CD14-positive monocyte (primary cell): ENCODE measurements at regions not wholly inside any gene's neighbourhood (a gene's known extent, or its start where the extent isn't known, plus 50 kb on each side); places are given as distances from the start of the nearest gene placed in this dataset.

Experiments
- DNase-seq, 3 donors: peaks; one replicate each; pipeline ENCODE4 v3.0.0-alpha.2; 2011 to 2022
- H2AFZ ChIP-seq: 2 replicates; pipeline ENCODE4 v1.6.0; 2012; ENCODE audit warnings: mild to moderate bottlenecking, low read depth, low read length, inconsistent platforms; ENCODE audit not compliant: insufficient read depth, poor library complexity, severe bottlenecking
- H3K27ac ChIP-seq, 2 donors: 1 replicate in 1 of 2; 2 replicates in 1 of 2; pipeline ENCODE4 v1.5.1; 2012 to 2013; ENCODE audit warnings: low read length in 2 of 2, control low read depth in 1 of 2, inconsistent platforms in 1 of 2, low read depth in 1 of 2, mild to moderate bottlenecking in 1 of 2
- H3K27me3 ChIP-seq, 2 donors: one replicate each; pipeline versions ENCODE4 v1.6.0 to v1.6.1; 2011 to 2013; ENCODE audit warnings: low read length in 2 of 2; ENCODE audit not compliant: control insufficient read depth in 2 of 2, insufficient read depth in 2 of 2
- H3K36me3 ChIP-seq, 2 donors: replicated peaks in 1 of 2; 1 replicate in 1 of 2; 2 replicates in 1 of 2; pipeline versions ENCODE4 v1.5.1 to v1.6.1; 2012 to 2013; ENCODE audit warnings: low read length in 2 of 2, control low read depth in 1 of 2, inconsistent platforms in 1 of 2, mild to moderate bottlenecking in 1 of 2; ENCODE audit not compliant: insufficient read depth in 2 of 2, control insufficient read depth in 1 of 2
- H3K4me1 ChIP-seq, 2 donors: 1 replicate in 1 of 2; 2 replicates in 1 of 2; pipeline versions ENCODE4 v1.5.1 to v1.6.1; 2012 to 2013; ENCODE audit warnings: low read length in 2 of 2, control low read depth in 1 of 2, inconsistent platforms in 1 of 2, mild to moderate bottlenecking in 1 of 2, moderate library complexity in 1 of 2; ENCODE audit not compliant: insufficient read depth in 2 of 2, control insufficient read depth in 1 of 2
- H3K4me2 ChIP-seq: replicated peaks from 2 replicates; pipeline ENCODE3; 2012; ENCODE audit warnings: low read length, moderate library complexity, mild to moderate bottlenecking; ENCODE audit not compliant: poor library complexity, severe bottlenecking; ENCODE audit errors: extremely low read depth
- H3K4me3 ChIP-seq, 3 experiments: fragments of 200-600 bp in 1 of 3; sonication (generic) in 1 of 3; replicated peaks in 1 of 3; 1 replicate in 2 of 3; 2 replicates in 1 of 3; pipeline ENCODE4 v1.5.1; 2011 to 2013; ENCODE audit warnings: low read length in 3 of 3, mild to moderate bottlenecking in 3 of 3, control low read depth in 2 of 3, low read depth in 2 of 3, inconsistent platforms in 1 of 3, moderate library complexity in 1 of 3
- H3K79me2 ChIP-seq: 2 replicates; pipeline ENCODE4 v1.6.0; 2012; ENCODE audit warnings: mild to moderate bottlenecking, control low read depth, inconsistent platforms, low read length, moderate library complexity; ENCODE audit not compliant: insufficient read depth
- H3K9ac ChIP-seq: 2 replicates; pipeline ENCODE4 v1.6.0; 2017; ENCODE audit warnings: low read length, mild to moderate bottlenecking; ENCODE audit not compliant: insufficient read depth, poor library complexity, severe bottlenecking
- H3K9me3 ChIP-seq, 2 donors: replicated peaks in 1 of 2; 1 replicate in 1 of 2; 2 replicates in 1 of 2; pipeline versions ENCODE4 v1.5.1 to v1.6.1; 2012 to 2013; ENCODE audit warnings: low read length in 2 of 2, control low read depth in 1 of 2; ENCODE audit not compliant: control insufficient read depth in 1 of 2, insufficient read depth in 1 of 2
- H4K20me1 ChIP-seq: 2 replicates; pipeline ENCODE4 v1.6.0; 2012; ENCODE audit warnings: mild to moderate bottlenecking, low read length, control low read depth, moderate library complexity; ENCODE audit not compliant: insufficient read depth
- H3K27ac Mint-ChIP-seq, 7 donors: one replicate each; pipeline ENCODE4 v1.8.0; 2020; ENCODE audit warnings: mild to moderate bottlenecking in 7 of 7, mixed read lengths in 7 of 7, moderate library complexity in 6 of 7, inconsistent platforms in 2 of 7
- H3K27me3 Mint-ChIP-seq, 3 donors: one replicate each; pipeline ENCODE4 v1.8.0; 2021 to 2022; ENCODE audit warnings: low read depth in 3 of 3, mild to moderate bottlenecking in 3 of 3, mixed read lengths in 3 of 3, moderate library complexity in 3 of 3, inconsistent platforms in 1 of 3
- H3K36me3 Mint-ChIP-seq, 2 donors: one replicate each; pipeline ENCODE4 v1.8.0; 2020; ENCODE audit warnings: mixed read lengths in 2 of 2, inconsistent platforms in 1 of 2, mild to moderate bottlenecking in 1 of 2
- H3K4me1 Mint-ChIP-seq: one replicate; pipeline ENCODE4 v1.8.0; 2020; ENCODE audit warnings: mild to moderate bottlenecking, mixed read lengths
- H3K4me3 Mint-ChIP-seq, 2 donors: one replicate each; pipeline ENCODE4 v1.8.0; 2020; ENCODE audit warnings: mild to moderate bottlenecking in 2 of 2, mixed read lengths in 2 of 2, moderate library complexity in 1 of 2
- H3K9me3 Mint-ChIP-seq, 7 donors: one replicate each; pipeline ENCODE4 v1.8.0; 2020 to 2022; ENCODE audit warnings: mixed read lengths in 7 of 7, mild to moderate bottlenecking in 6 of 7, moderate library complexity in 6 of 7, inconsistent platforms in 2 of 7
- CTCF ChIP-seq: fragments of 200-600 bp; IDR thresholded peaks from one replicate; pipeline ENCODE4 v1.8.0; 2022; ENCODE audit warnings: antibody characterized with exemption, mild to moderate bottlenecking
- WGBS: methylation state at CpG from one replicate; pipeline ENCODE4 v1.1.5; 2013; ENCODE audit warnings: missing lambda C conversion rate; ENCODE audit not compliant: insufficient coverage; 5-methylcytosine and 5-hydroxymethylcytosine counted together
- intact Hi-C, 2 donors: fragments of 100-400 bp; cut with micrococcal nuclease; formaldehyde crosslinking; loops; one replicate each; pipeline versions ENCODE4 v1.15.0 to v1.15.1; 2023

- H3K4me1 ChIP-seq: no peaks in the 10 kb centered on the region
- H2AFZ ChIP-seq: no peak overlapping the region
- peaks cover 0 to 4% (median 1%) of the 10 kb centered on the region in 3 donors for H3K27me3 Mint-ChIP-seq
- no peaks in the 10 kb centered on the region for H3K36me3 Mint-ChIP-seq
- H3K27ac ChIP-seq: no peak overlapping the region
- H3K4me1 Mint-ChIP-seq: no peaks in the 10 kb centered on the region
- no peaks in the 10 kb centered on the region for H3K36me3 ChIP-seq
- H3K4me2 ChIP-seq: no peak overlapping the region
- 80% methylated on average over 4 of the region's 4 CpGs for WGBS
- H3K9me3 ChIP-seq: peaks cover 0 to 4% of the 10 kb centered on the region in 2 donors
- no peak overlapping the region for H3K27ac Mint-ChIP-seq
- intact Hi-C loops: no loop called here
- DNase-seq: no peak
- peaks cover 1 to 15% (median 11%) of the 10 kb centered on the region in 7 donors for H3K9me3 Mint-ChIP-seq
- no peaks in the 10 kb centered on the region for H3K79me2 ChIP-seq
- no peak for TF ChIP-seq CTCF
- H3K4me3 Mint-ChIP-seq: no peak overlapping the region
- H3K4me3 ChIP-seq: no peak overlapping the region
- no peaks in the 10 kb centered on the region for H3K27me3 ChIP-seq
- no peak overlapping the region for H3K9ac ChIP-seq
- no peaks in the 10 kb centered on the region for H4K20me1 ChIP-seq
These were observed 192.4 kb downstream of the SQOR start for GRCh38 chr15:45827275-45827674.

- Mint-ChIP-seq H3K9me3 (peaks cover 1 to 15% (median 10%) of the 10 kb centered on the region in 7 donors), H3K27ac (no peak overlapping the region), H3K36me3 (no peaks in the 10 kb centered on the region), H3K27me3 (peaks cover 0 to 4% (median 1%) of the 10 kb centered on the region in 3 donors), H3K4me3 (no peak overlapping the region), H3K4me1 (no peaks in the 10 kb centered on the region)
- no CpG with 5 or more reads among the region's 4 CpGs for WGBS
- intact Hi-C loops: no loop called here
- no peaks in the 10 kb centered on the region for H4K20me1 ChIP-seq
- no peaks in the 10 kb centered on the region for H3K4me1 ChIP-seq
- H3K4me2 ChIP-seq: no peak overlapping the region
- no peaks in the 10 kb centered on the region for H3K36me3 ChIP-seq
- H3K79me2 ChIP-seq: no peaks in the 10 kb centered on the region
- TF ChIP-seq CTCF: no peak
- no peak overlapping the region for H3K27ac ChIP-seq
- DNase-seq: no peak
- H3K9ac ChIP-seq: no peak overlapping the region
- H3K9me3 ChIP-seq: peaks cover 0 to 4% of the 10 kb centered on the region in 2 donors
- H2AFZ ChIP-seq: no peak overlapping the region
- H3K27me3 ChIP-seq: no peaks in the 10 kb centered on the region
- H3K4me3 ChIP-seq: no peak overlapping the region
These were observed 192.9 kb downstream of the SQOR start for GRCh38 chr15:45827766-45828165.
